Stimulated activated effector memory CD8-positive, alpha-beta T cell treated with anti-CD3 and anti-CD28 coated beads, Interleukin-12 subunit alpha, Interleukin-12 subunit beta, amount 100 ng/mL, for 72 hours (primary cell): ENCODE measurements at regions not wholly inside any gene's neighbourhood (a gene's known extent, or its start where the extent isn't known, plus 50 kb on each side); places are given as distances from the start of the nearest gene placed in this dataset.
A peak's percentile ranks its signal among the peaks of the same experiment; 100 is the strongest.
"Not testable (repeated sequence)": the region's sequence is repeated elsewhere in the genome, so short reads cannot be mapped to it uniquely, and the experiment has no call there.

Experiments
- ATAC-seq: fragments of 150-1000 bp; cut with Tn5 transposase; 2 replicates; pipeline ENCODE4 v1.10.0; 2021
- DNase-seq, 2 donors: peaks; one replicate each; pipeline ENCODE4 v3.0.0; 2021 to 2022; ENCODE audit warnings: low spot score in 2 of 2
- H3K27ac Mint-ChIP-seq: one replicate; pipeline ENCODE4 v1.8.0; 2022; ENCODE audit warnings: mild to moderate bottlenecking, mixed read lengths
- H3K36me3 Mint-ChIP-seq: one replicate; pipeline ENCODE4 v1.8.0; 2022; ENCODE audit warnings: mild to moderate bottlenecking, mixed read lengths
- H3K4me1 Mint-ChIP-seq: one replicate; pipeline ENCODE4 v1.8.0; 2022; ENCODE audit warnings: mixed read lengths
- H3K4me3 Mint-ChIP-seq: one replicate; pipeline ENCODE4 v1.8.0; 2022; ENCODE audit warnings: mild to moderate bottlenecking, mixed read lengths
- H3K9me3 Mint-ChIP-seq: one replicate; pipeline ENCODE4 v1.8.0; 2022; ENCODE audit warnings: mixed read lengths

DNA sequence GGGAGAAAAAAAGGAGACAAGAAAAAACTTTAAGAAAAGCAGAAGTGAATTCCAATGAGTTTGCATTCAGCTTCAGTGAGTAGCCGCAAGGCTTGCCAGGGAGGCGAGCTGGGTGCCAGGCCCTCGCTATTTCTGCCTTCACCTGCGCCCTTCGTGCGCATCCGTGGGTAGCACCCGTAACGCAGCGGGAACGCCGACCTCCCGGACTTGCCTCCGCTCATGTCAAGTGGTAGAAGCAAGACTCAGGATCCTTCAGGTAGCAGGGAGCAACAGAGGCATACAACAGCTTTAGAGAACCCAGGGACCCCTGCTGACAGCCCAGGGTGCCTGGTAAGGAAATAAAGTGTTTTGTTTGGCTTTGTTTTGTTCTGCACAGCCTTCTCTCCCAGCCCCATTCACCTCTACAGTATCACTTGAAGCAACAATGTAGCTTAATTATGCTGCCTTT is 140.0 kb upstream of the BCOR start:
- H3K4me3 Mint-ChIP-seq: no peak overlapping the region
- no peaks in the 10 kb centered on the region for H3K9me3 Mint-ChIP-seq
- H3K27ac Mint-ChIP-seq: no peak overlapping the region

GRCh38 chrX:40230646-40231045 is 132.9 kb upstream of the BCOR start:
- H3K27ac Mint-ChIP-seq: no peak overlapping the region
- H3K4me3 Mint-ChIP-seq: no peak overlapping the region
- H3K4me1 Mint-ChIP-seq: no peaks in the 10 kb centered on the region
- no peaks in the 10 kb centered on the region for H3K9me3 Mint-ChIP-seq
- no peak for ATAC-seq
- no peak for DNase-seq
- no peaks in the 10 kb centered on the region for H3K36me3 Mint-ChIP-seq

More for the DNA sequence above, 140.0 kb upstream of the BCOR start:
- Mint-ChIP-seq H3K36me3 (no peaks in the 10 kb centered on the region), H3K4me1 (no peaks in the 10 kb centered on the region)
- ATAC-seq (no peak), DNase-seq (no peak)

- Mint-ChIP-seq H3K27ac (no peak overlapping the region), H3K4me3 (no peak overlapping the region), H3K4me1 (no peaks in the 10 kb centered on the region), H3K36me3 (no peaks in the 10 kb centered on the region), H3K9me3 (peaks cover 3% of the 10 kb centered on the region)
- DNase-seq: no peak
- ATAC-seq: no peak
Measured at GRCh38 chrX:40227125-40227524, 129.4 kb upstream of the BCOR start.

GRCh38 chrX:40224658-40225057 is 126.9 kb upstream of the BCOR start:
- H3K27ac Mint-ChIP-seq: no peak overlapping the region
- H3K4me3 Mint-ChIP-seq: no peak overlapping the region
- H3K4me1 Mint-ChIP-seq: no peaks in the 10 kb centered on the region
- no peak for DNase-seq
- H3K36me3 Mint-ChIP-seq: no peaks in the 10 kb centered on the region
- no peak for ATAC-seq
- peaks cover 3% of the 10 kb centered on the region for H3K9me3 Mint-ChIP-seq

DNA sequence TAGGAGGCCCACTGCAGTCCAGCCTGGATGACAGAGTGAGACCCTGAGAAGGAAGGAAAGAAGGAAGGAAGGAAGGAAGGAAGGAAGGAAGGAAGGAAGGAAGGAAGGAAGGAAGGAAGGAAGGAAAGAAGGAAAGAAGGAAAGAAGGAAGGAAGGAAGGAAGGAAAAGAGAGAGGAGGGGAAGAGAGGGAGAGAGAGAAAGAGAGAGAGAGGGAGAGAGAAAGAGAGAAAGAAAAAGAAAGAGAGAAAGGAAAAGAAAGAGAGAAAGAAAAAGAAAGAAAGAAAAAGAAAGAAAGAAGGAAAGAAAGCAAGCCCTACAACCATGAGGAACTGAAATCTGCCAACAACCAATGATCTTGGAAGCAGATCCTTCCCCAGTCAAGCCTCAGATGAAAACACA is 124.9 kb upstream of the BCOR start:
- not testable (repeated sequence) for H3K9me3 Mint-ChIP-seq, H3K36me3 Mint-ChIP-seq, H3K4me1 Mint-ChIP-seq, DNase-seq, H3K27ac Mint-ChIP-seq, H3K4me3 Mint-ChIP-seq, ATAC-seq

DNA sequence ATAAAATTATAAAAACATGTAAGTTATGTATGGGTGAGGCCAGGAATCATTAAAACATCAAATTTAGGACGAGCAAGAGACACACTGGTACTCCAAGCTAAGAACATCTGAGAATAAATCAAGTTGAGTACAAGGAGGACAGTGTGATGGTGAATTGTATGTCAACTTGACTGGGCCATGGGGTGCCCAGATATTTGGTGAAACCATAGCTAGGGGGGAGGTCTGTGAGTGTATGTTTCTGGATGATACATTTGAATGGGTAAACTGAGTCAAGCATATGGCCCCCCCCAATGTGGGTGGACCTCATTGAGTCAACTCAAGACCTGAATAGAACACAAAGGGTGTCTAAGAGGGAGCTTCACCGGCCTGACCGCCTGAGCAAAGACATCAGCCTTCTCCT is 115.3 kb upstream of the BCOR start:
- no peak overlapping the region for H3K4me3 Mint-ChIP-seq
- ATAC-seq (no peak), DNase-seq (no peak)
- H3K9me3 Mint-ChIP-seq: no peaks in the 10 kb centered on the region
- no peak overlapping the region for H3K27ac Mint-ChIP-seq
- H3K4me1 Mint-ChIP-seq: no peaks in the 10 kb centered on the region
- no peaks in the 10 kb centered on the region for H3K36me3 Mint-ChIP-seq

GRCh38 chrX:40209951-40210617 is 112.3 kb upstream of the BCOR start:
- Mint-ChIP-seq H3K4me3 (no peak overlapping the region), H3K9me3 (no peaks in the 10 kb centered on the region), H3K36me3 (no peaks in the 10 kb centered on the region), H3K27ac (no peak overlapping the region), H3K4me1 (no peaks in the 10 kb centered on the region)
- ATAC-seq (no peak), DNase-seq (no peak)

- H3K9me3 Mint-ChIP-seq: no peaks in the 10 kb centered on the region
- ATAC-seq (peak; percentile 93), DNase-seq (peak in 1 of 2 donors; percentile 47)
- H3K4me3 Mint-ChIP-seq: no peak overlapping the region
- no peaks in the 10 kb centered on the region for H3K36me3 Mint-ChIP-seq
- H3K4me1 Mint-ChIP-seq: peaks cover 5% of the 10 kb centered on the region
- no peak overlapping the region for H3K27ac Mint-ChIP-seq
Measured at GRCh38 chrX:40207626-40208025, 109.9 kb upstream of the BCOR start.

GRCh38 chrX:40205471-40205870 is 107.7 kb upstream of the BCOR start:
- Mint-ChIP-seq H3K27ac (peak overlapping the region; percentile 34), H3K9me3 (no peaks in the 10 kb centered on the region), H3K36me3 (no peaks in the 10 kb centered on the region), H3K4me3 (no peak overlapping the region), H3K4me1 (peaks cover 16% of the 10 kb centered on the region)
- no peak for ATAC-seq
- no peak for DNase-seq

- ATAC-seq: peak; percentile 66
- Mint-ChIP-seq H3K4me1 (peaks cover 16% of the 10 kb centered on the region), H3K27ac (no peak overlapping the region), H3K36me3 (no peaks in the 10 kb centered on the region), H3K9me3 (no peaks in the 10 kb centered on the region), H3K4me3 (no peak overlapping the region)
- no peak for DNase-seq
Measured at GRCh38 chrX:40202456-40202855, 104.7 kb upstream of the BCOR start.

- Mint-ChIP-seq H3K4me3 (no peak overlapping the region), H3K36me3 (no peaks in the 10 kb centered on the region), H3K9me3 (no peaks in the 10 kb centered on the region), H3K4me1 (peaks cover 16% of the 10 kb centered on the region), H3K27ac (no peak overlapping the region)
- DNase-seq: peak; percentile 5 to 51
- peak; percentile 98 for ATAC-seq
Measured at GRCh38 chrX:40201329-40201885, 103.6 kb upstream of the BCOR start.

- ATAC-seq: no peak
- no peak for DNase-seq
- Mint-ChIP-seq H3K9me3 (no peaks in the 10 kb centered on the region), H3K4me1 (peaks cover 16% of the 10 kb centered on the region), H3K36me3 (no peaks in the 10 kb centered on the region), H3K4me3 (no peak overlapping the region), H3K27ac (no peak overlapping the region)
Measured at GRCh38 chrX:40199704-40200103, 101.9 kb upstream of the BCOR start.

DNA sequence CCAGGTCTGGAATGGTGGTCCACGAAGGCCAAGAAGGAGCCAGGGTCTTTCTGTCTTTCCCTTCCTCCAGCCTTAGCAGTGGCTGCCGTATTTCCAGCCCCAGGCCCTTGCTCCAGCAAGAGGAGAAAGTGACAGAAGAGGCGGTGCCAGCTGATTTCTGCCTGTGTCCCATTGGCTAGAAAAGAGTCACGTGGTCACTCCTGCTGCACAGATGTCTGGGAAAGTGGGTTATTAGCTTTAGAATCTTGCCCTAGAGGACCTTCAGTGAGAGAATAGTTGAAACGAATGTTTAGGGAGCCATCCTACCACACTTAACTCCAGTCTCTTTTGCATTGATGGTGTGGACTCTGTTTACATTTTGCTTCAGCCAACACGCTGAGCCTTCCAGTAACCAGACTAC is 99.3 kb upstream of the BCOR start:
- ATAC-seq: no peak
- no peaks in the 10 kb centered on the region for H3K36me3 Mint-ChIP-seq
- H3K27ac Mint-ChIP-seq: no peak overlapping the region

GRCh38 chrX:40195368-40195767 is 97.6 kb upstream of the BCOR start:
- H3K27ac Mint-ChIP-seq: no peak overlapping the region
- ATAC-seq (no peak), DNase-seq (no peak)

More for the DNA sequence above, 99.3 kb upstream of the BCOR start:
- Mint-ChIP-seq H3K4me3 (no peak overlapping the region), H3K9me3 (no peaks in the 10 kb centered on the region), H3K4me1 (peaks cover 7% of the 10 kb centered on the region)
- no peak for DNase-seq

GRCh38 chrX:40192196-40192595 is 94.4 kb upstream of the BCOR start:
- H3K4me1 Mint-ChIP-seq: no peaks in the 10 kb centered on the region
- no peak for DNase-seq
- H3K4me3 Mint-ChIP-seq: no peak overlapping the region
- H3K9me3 Mint-ChIP-seq: no peaks in the 10 kb centered on the region
- no peaks in the 10 kb centered on the region for H3K36me3 Mint-ChIP-seq
- no peak overlapping the region for H3K27ac Mint-ChIP-seq
- ATAC-seq: no peak

More at GRCh38 chrX:40195368-40195767, 97.6 kb upstream of the BCOR start:
- H3K9me3 Mint-ChIP-seq: no peaks in the 10 kb centered on the region
- no peaks in the 10 kb centered on the region for H3K4me1 Mint-ChIP-seq
- H3K4me3 Mint-ChIP-seq: no peak overlapping the region
- no peaks in the 10 kb centered on the region for H3K36me3 Mint-ChIP-seq

- no peak for DNase-seq
- no peak overlapping the region for H3K4me3 Mint-ChIP-seq
Measured at GRCh38 chrX:40189637-40190036, 91.9 kb upstream of the BCOR start.

More at GRCh38 chrX:40189637-40190036, 91.9 kb upstream of the BCOR start:
- no peak overlapping the region for H3K27ac Mint-ChIP-seq
- H3K4me1 Mint-ChIP-seq: no peaks in the 10 kb centered on the region
- peaks cover 7% of the 10 kb centered on the region for H3K9me3 Mint-ChIP-seq
- H3K36me3 Mint-ChIP-seq: no peaks in the 10 kb centered on the region
- ATAC-seq: no peak
